Breast epithelium (tissue), 3 donors: ENCODE measurements at regions not wholly inside any gene's neighbourhood (a gene's known extent, or its start where the extent isn't known, plus 50 kb on each side); places are given as distances from the start of the nearest gene placed in this dataset.

ENCODE experiments used
- CTCF ChIP-seq, 3 donors: fragments of 450-650 bp; IDR thresholded peaks; one replicate each; pipeline ENCODE4 v1.5.1; 2016 to 2017; ENCODE audit warnings: antibody characterized with exemption in 3 of 3, mild to moderate bottlenecking in 3 of 3, moderate library complexity in 3 of 3
- POLR2A ChIP-seq: fragments of 450-650 bp; IDR thresholded peaks from one replicate; pipeline ENCODE4 v1.6.1; 2016; ENCODE audit warnings: antibody characterized with exemption, mild to moderate bottlenecking, moderate library complexity
- POLR2AphosphoS5 ChIP-seq, 3 donors: sonication (generic); formaldehyde crosslinking; IDR thresholded peaks; one replicate each; pipeline ENCODE4 v1.6.1; 2017; ENCODE audit warnings: antibody characterized with exemption in 3 of 3

GRCh38 chr5:61731946-61732314 lies 399.9 kb downstream of the ZSWIM6 start:
- TF ChIP-seq CTCF (IDR thresholded peaks at IDR 0.05), result no peak
- no peak for TF ChIP-seq POLR2A
- TF ChIP-seq POLR2AphosphoS5 (IDR thresholded peaks at IDR 0.05), result no peak
